Upper lobe of right lung (tissue), 1 donor: ENCODE measurements at regions not wholly inside any gene's neighbourhood (a gene's known extent, or its start where the extent isn't known, plus 50 kb on each side); places are given as distances from the start of the nearest gene placed in this dataset.
"Not testable (repeated sequence)": the region's sequence is repeated elsewhere in the genome, so short reads cannot be mapped to it uniquely, and the experiment has no call there.

Experiments used
- ATAC-seq: fragments of 200-7000 bp; cut with Tn5 transposase; one replicate; pipeline ENCODE4 v1.9.1; 2020; ENCODE audit warnings: mild to moderate bottlenecking, moderate library complexity
- DNase-seq: peaks from one replicate; pipeline ENCODE4 v3.0.0-alpha.2; 2020
- H3K27ac ChIP-seq: fragments of 200-600 bp; one replicate; pipeline ENCODE4 v1.8.0; 2022
- H3K27me3 ChIP-seq: fragments of 200-600 bp; one replicate; pipeline ENCODE4 v1.8.0; 2022; ENCODE audit warnings: mild to moderate bottlenecking
- H3K36me3 ChIP-seq: fragments of 200-600 bp; one replicate; pipeline ENCODE4 v1.8.0; 2022
- H3K4me1 ChIP-seq: fragments of 200-600 bp; one replicate; pipeline ENCODE4 v1.8.0; 2022
- H3K4me3 ChIP-seq: fragments of 200-600 bp; one replicate; pipeline ENCODE4 v1.8.0; 2022; ENCODE audit warnings: mild to moderate bottlenecking
- H3K9me3 ChIP-seq: fragments of 200-600 bp; one replicate; pipeline ENCODE4 v1.8.0; 2022
- intact Hi-C: fragments of 100-400 bp; cut with DNase I; formaldehyde crosslinking; loops from one replicate; pipeline ENCODE4 v1.11.0; 2022
- TF ChIP-seq, protein P1 (sequence below): fragments of 200-600 bp; IDR thresholded peaks from one replicate; pipeline ENCODE4 v1.8.0; 2022; ENCODE audit warnings: antibody characterized with exemption
- donor health status: DM: no; HTN: yes; CAD: no; lungs with severe emphysema.

DNA sequence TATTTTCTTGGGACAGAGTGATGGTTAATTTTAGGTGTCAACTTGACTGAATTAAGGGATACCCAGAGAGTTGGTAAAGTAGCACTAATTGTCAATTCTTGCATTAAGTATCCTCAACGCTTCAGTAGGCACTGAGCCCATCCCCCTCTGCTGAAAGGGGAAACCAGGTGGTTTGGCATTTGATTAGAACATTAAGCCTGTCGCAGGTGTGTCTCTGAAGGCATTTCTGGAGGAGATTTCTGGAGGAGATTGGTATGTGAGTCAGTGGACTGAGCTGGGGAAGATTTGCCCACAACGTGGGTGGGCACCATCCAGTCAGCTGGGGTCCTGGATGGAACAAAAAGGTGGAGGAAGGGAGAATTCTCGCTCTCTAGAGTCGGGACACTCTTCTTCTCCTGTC is 119.8 kb downstream of the RFX6 start:
- no peaks in the 10 kb centered on the region for H3K36me3 ChIP-seq
- no peaks in the 10 kb centered on the region for H3K4me1 ChIP-seq
- ATAC-seq = no peak
- no peak overlapping the region for H3K4me3 ChIP-seq
- TF ChIP-seq, protein P1, sequence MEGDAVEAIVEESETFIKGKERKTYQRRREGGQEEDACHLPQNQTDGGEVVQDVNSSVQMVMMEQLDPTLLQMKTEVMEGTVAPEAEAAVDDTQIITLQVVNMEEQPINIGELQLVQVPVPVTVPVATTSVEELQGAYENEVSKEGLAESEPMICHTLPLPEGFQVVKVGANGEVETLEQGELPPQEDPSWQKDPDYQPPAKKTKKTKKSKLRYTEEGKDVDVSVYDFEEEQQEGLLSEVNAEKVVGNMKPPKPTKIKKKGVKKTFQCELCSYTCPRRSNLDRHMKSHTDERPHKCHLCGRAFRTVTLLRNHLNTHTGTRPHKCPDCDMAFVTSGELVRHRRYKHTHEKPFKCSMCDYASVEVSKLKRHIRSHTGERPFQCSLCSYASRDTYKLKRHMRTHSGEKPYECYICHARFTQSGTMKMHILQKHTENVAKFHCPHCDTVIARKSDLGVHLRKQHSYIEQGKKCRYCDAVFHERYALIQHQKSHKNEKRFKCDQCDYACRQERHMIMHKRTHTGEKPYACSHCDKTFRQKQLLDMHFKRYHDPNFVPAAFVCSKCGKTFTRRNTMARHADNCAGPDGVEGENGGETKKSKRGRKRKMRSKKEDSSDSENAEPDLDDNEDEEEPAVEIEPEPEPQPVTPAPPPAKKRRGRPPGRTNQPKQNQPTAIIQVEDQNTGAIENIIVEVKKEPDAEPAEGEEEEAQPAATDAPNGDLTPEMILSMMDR = no peak
- intact Hi-C loops = no loop called here
- no peaks in the 10 kb centered on the region for H3K27me3 ChIP-seq
- H3K27ac ChIP-seq = no peak overlapping the region
- no peaks in the 10 kb centered on the region for H3K9me3 ChIP-seq
- DNase-seq = no peak

DNA sequence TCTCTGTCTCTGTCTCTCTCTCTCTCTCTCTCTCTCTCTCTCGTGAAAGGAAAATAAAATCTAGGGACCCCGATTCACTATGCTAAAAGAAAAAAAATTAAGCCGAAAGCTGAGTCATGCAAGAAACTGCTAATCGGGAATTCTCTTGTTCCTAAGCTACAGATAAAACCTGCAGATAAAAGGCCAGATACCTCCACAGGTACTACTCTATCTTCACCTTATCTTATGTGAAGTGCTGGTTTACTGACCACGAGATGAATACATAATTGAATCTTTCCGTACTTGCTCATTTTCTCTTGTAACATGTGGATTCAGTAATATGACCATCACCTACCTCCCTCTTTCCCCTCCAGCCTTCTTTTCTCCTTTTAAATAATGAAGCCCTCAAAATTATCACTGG is 120.5 kb downstream of the RFX6 start:
- H3K27me3 ChIP-seq = no peaks in the 10 kb centered on the region
- DNase-seq = no peak

DNA sequence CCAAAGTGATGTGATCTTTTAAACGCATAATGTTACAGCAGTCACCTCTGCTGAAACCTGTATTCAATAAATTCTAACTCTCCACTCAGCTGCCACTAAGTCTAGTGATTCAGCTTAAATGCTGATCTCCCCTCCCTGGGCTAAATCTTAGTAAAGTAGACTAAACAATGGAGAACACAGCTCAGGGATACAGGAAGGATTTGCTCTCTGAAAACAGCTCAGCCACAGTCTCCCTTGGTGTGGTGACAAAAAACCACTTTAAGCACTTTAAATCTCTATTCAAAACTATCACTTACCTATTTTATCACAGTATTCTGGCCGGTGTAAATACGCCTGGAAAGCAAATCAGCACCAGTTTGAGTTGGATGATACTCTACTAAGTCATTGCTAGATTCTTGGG is 130.6 kb downstream of the RFX6 start:
- TF ChIP-seq, protein P1 = no peak
- H3K4me3 ChIP-seq = no peak overlapping the region
- DNase-seq (no peak), ATAC-seq (no peak)
- intact Hi-C loops = no loop called here
- no peaks in the 10 kb centered on the region for H3K27me3 ChIP-seq
- H3K36me3 ChIP-seq = no peaks in the 10 kb centered on the region
- H3K9me3 ChIP-seq = no peaks in the 10 kb centered on the region
- no peak overlapping the region for H3K27ac ChIP-seq
- no peaks in the 10 kb centered on the region for H3K4me1 ChIP-seq

More for the DNA sequence above, 120.5 kb downstream of the RFX6 start:
- H3K4me1 ChIP-seq = no peaks in the 10 kb centered on the region
- TF ChIP-seq, protein P1 = no peak
- no peak overlapping the region for H3K27ac ChIP-seq
- ATAC-seq = no peak
- no peak overlapping the region for H3K4me3 ChIP-seq
- intact Hi-C loops = no loop called here
- H3K36me3 ChIP-seq = no peaks in the 10 kb centered on the region
- H3K9me3 ChIP-seq = no peaks in the 10 kb centered on the region

DNA sequence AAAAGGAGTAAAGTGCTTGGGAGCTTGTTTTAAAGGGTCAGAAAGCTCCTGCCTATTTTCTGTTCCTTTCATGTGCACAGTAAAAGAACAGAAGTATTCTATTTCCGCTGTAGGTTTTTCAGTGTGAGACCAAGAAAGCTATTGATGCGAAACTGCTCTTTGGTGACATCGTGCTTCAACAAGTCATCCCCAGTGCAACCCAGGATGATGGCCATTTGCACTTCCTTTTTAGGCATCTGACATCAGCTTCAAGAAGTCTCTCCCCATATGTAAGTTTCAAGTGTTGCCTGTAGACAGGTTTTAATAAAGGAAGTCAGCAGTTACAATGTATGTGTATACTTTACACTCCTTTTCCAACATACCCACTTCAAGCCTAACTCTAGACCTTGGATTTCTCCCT is 131.6 kb downstream of the RFX6 start:
- TF ChIP-seq, protein P1 = no peak
- ATAC-seq = no peak
- H3K4me3 ChIP-seq = no peak overlapping the region
- H3K27ac ChIP-seq = no peak overlapping the region
- no peaks in the 10 kb centered on the region for H3K4me1 ChIP-seq
- DNase-seq = no peak
- H3K9me3 ChIP-seq = no peaks in the 10 kb centered on the region
- H3K27me3 ChIP-seq = no peaks in the 10 kb centered on the region
- intact Hi-C loops = no loop called here
- H3K36me3 ChIP-seq = no peaks in the 10 kb centered on the region

DNA sequence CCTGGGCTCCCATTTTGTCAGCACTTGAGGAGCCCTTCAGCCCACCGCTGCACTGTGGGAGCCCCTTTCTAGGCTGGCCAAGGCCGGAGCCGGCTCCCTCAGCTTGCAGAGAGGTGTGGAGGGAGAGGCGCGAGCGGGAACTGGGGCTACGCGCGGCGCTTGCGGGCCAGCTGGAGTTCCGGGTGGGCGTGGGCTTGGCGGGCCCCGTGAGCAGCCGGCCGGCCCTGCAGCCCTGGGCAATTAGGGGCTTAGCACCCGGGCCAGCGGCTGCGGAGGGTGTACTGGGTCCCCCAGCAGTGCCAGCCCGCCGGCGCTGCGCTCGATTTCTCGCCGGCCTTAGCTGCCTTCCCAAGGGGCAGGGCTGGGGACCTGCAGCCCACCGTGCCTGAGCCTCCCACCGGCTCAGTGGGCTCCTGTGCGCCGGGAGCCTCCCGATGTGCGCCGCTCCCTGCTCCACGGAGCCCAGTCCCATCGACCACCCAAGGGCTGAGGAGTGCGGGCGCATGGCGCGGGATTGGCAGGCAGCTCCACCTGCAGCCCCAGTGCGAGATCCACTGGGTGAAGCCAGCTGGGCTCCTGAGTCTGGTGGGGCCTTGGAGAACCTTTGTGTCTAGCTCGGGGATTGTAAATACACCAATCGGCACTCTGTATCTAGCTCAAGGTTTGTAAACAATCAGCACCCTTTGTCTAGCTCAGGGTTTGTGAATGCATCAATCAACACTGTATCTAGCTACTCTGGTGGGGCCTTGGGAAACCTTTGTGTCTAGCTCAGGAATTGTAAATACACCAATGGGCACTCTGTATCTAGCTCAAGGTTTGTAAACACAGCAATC is 137.8 kb downstream of the RFX6 start:
- H3K4me1 ChIP-seq, intact Hi-C loops, H3K27ac ChIP-seq, H3K4me3 ChIP-seq, ATAC-seq, H3K27me3 ChIP-seq, H3K36me3 ChIP-seq, DNase-seq, H3K9me3 ChIP-seq: not testable (repeated sequence)

DNA sequence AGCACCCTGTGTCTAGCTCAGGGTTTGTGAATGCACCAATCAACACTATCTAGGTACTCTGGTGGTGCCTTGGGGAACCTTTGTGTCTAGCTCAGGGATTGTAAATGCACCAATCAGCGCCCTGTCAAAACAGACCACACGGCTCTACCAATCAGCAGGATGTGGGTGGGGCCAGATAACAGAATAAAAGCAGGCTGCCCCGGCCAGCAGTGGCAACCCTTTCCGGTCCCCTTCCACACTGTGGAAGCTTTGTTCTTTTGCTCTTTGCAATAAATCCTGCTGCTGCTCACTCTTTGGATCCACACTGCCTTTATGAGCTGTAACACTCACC is 138.4 kb downstream of the RFX6 start:
- ATAC-seq, intact Hi-C loops, H3K9me3 ChIP-seq, H3K27me3 ChIP-seq, H3K4me3 ChIP-seq, H3K27ac ChIP-seq, DNase-seq, H3K4me1 ChIP-seq, H3K36me3 ChIP-seq: not testable (repeated sequence)

DNA sequence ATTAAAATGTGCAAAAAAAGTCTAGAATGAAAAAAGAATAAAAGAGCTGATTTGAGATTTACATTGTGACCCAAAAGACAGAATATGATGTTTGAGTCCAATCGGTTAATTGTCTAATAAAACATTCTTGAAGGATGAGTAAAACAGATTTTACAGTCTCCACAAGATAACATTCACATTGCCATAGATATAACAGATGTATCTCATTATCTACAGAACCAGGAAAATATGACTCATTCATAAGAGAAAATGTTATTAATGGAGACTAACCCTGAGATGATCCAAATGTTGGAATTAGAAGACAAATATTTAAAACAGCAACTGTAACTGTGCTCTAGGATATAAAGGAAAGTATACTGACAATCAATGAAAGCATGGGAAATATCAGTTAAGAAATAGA is 141.7 kb downstream of the RFX6 start:
- no peaks in the 10 kb centered on the region for H3K27me3 ChIP-seq
- intact Hi-C loops = no loop called here
- no peak overlapping the region for H3K27ac ChIP-seq
- TF ChIP-seq, protein P1 = no peak
- no peaks in the 10 kb centered on the region for H3K9me3 ChIP-seq
- H3K4me3 ChIP-seq = no peak overlapping the region
- no peak for DNase-seq
- ATAC-seq = no peak
- H3K36me3 ChIP-seq = no peaks in the 10 kb centered on the region
- no peaks in the 10 kb centered on the region for H3K4me1 ChIP-seq
